Keratinocyte (primary cell): ENCODE measurements at regions not wholly inside any gene's neighbourhood (a gene's known extent, or its start where the extent isn't known, plus 50 kb on each side); places are given as distances from the start of the nearest gene placed in this dataset.

Experiments
- EZH2 ChIP-seq: IDR thresholded peaks from one replicate; pipeline ENCODE4 v1.6.1; 2012; ENCODE audit warnings: inconsistent platforms, mild to moderate bottlenecking, low read length, moderate library complexity
- TF ChIP-seq, protein P1 (sequence below), 3 experiments: IDR thresholded peaks in 1 of 3; conservative IDR thresholded peaks in 1 of 3; optimal IDR thresholded peaks in 1 of 3; 2 replicates in 2 of 3; 3 replicates in 1 of 3; pipeline versions ENCODE3 to v1.5.1; 2011; ENCODE audit warnings: low read length in 3 of 3, mild to moderate bottlenecking in 3 of 3, moderate library complexity in 2 of 3, control low read depth in 1 of 3, inconsistent platforms in 1 of 3; ENCODE audit not compliant: insufficient read depth in 2 of 3; ENCODE audit errors: extremely low read depth in 1 of 3

DNA sequence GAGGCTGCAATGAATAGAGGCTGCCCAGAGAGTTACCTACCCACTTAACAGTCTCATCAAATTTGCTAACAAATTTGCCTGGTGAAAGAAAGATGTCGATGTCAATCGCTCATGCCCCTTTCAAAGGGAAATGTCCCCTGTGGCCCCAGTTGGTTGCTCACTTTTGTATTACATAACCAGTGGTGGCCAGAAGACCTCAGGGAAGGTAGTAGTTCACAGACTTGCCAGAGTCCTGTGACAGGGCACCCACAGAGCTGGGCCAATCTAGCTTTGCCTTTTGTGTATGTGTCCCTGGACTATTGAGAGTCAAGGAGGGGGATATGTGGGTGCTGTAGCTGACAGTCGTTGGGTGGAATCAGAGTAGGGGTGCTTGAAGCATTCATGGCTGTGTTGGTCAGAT is 70.7 kb upstream of the CCN6 start:
- TF ChIP-seq, protein P1, sequence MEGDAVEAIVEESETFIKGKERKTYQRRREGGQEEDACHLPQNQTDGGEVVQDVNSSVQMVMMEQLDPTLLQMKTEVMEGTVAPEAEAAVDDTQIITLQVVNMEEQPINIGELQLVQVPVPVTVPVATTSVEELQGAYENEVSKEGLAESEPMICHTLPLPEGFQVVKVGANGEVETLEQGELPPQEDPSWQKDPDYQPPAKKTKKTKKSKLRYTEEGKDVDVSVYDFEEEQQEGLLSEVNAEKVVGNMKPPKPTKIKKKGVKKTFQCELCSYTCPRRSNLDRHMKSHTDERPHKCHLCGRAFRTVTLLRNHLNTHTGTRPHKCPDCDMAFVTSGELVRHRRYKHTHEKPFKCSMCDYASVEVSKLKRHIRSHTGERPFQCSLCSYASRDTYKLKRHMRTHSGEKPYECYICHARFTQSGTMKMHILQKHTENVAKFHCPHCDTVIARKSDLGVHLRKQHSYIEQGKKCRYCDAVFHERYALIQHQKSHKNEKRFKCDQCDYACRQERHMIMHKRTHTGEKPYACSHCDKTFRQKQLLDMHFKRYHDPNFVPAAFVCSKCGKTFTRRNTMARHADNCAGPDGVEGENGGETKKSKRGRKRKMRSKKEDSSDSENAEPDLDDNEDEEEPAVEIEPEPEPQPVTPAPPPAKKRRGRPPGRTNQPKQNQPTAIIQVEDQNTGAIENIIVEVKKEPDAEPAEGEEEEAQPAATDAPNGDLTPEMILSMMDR (optimal IDR thresholded peaks at IDR 0.05 in 1 of 3, IDR thresholded peaks at IDR 0.05 in 1 of 3, conservative IDR thresholded peaks at IDR 0.05 in 1 of 3; ENCODE audit: extremely low read depth in 1 of 3, insufficient read depth in 2 of 3, low read length in 3 of 3), result no peak
- TF ChIP-seq EZH2, result no peak
